DND-41 (cell line): ENCODE measurements at regions not wholly inside any gene's neighbourhood (a gene's known extent, or its start where the extent isn't known, plus 50 kb on each side); places are given as distances from the start of the nearest gene placed in this dataset.

Experiments
- ATAC-seq: fragments of 200-7000 bp; cut with Tn5 transposase; 3 replicates; pipeline ENCODE4 v1.9.1; 2021; ENCODE audit warnings: low read depth; ENCODE audit not compliant: insufficient read depth
- DNase-seq: peaks from one replicate; pipeline ENCODE4 v3.0.0-alpha.2; 2020
- H2AFZ ChIP-seq: 2 replicates; pipeline ENCODE4 v1.6.0; 2012; ENCODE audit warnings: low read depth, low read length
- H3K27ac ChIP-seq: 2 replicates; pipeline ENCODE4 v1.5.1; 2012; ENCODE audit warnings: low read length, inconsistent platforms
- H3K27me3 ChIP-seq: fragments of 200-600 bp; sonication (generic); 2 replicates; pipeline ENCODE4 v1.6.0; 2012; ENCODE audit warnings: low read length, mild to moderate bottlenecking, inconsistent platforms; ENCODE audit not compliant: insufficient read depth, poor library complexity
- H3K36me3 ChIP-seq: 2 replicates; pipeline ENCODE4 v1.5.1; 2012; ENCODE audit warnings: low read length, inconsistent platforms; ENCODE audit not compliant: insufficient read depth
- H3K4me1 ChIP-seq: 2 replicates; pipeline ENCODE4 v1.5.1; 2012; ENCODE audit warnings: mild to moderate bottlenecking, low read length; ENCODE audit not compliant: insufficient read depth
- H3K4me2 ChIP-seq: 2 replicates; pipeline ENCODE4 v1.6.0; 2012; ENCODE audit warnings: mild to moderate bottlenecking, moderate library complexity, low read length, inconsistent platforms; ENCODE audit not compliant: insufficient read depth
- H3K4me3 ChIP-seq, 2 experiments: fragments of 200-600 bp in 1 of 2; shearing (Covaris generic) in 1 of 2; 2 replicates each; pipeline ENCODE4 v1.5.1; 2012 to 2016; ENCODE audit warnings: inconsistent platforms in 2 of 2, low read length in 2 of 2, mild to moderate bottlenecking in 2 of 2, low read depth in 1 of 2, moderate library complexity in 1 of 2
- H3K79me2 ChIP-seq: 2 replicates; pipeline ENCODE4 v1.6.0; 2012; ENCODE audit warnings: low read length, inconsistent platforms; ENCODE audit not compliant: insufficient read depth
- H3K9ac ChIP-seq: 2 replicates; pipeline ENCODE4 v1.6.0; 2012; ENCODE audit warnings: low read depth, mild to moderate bottlenecking, inconsistent platforms, low read length, moderate library complexity
- H3K9me3 ChIP-seq: 2 replicates; pipeline ENCODE4 v1.5.1; 2012; ENCODE audit warnings: low read length, moderate library complexity, mild to moderate bottlenecking, inconsistent platforms; ENCODE audit not compliant: insufficient read depth, severe bottlenecking
- H4K20me1 ChIP-seq: 2 replicates; pipeline ENCODE4 v1.6.0; 2012; ENCODE audit warnings: low read length; ENCODE audit not compliant: insufficient read depth
- CTCF ChIP-seq: IDR thresholded peaks from 2 replicates; pipeline ENCODE4 v1.5.1; 2012; ENCODE audit warnings: borderline replicate concordance, low read length, moderate library complexity, mild to moderate bottlenecking; ENCODE audit not compliant: poor library complexity, severe bottlenecking; ENCODE audit errors: extremely low read depth
- EZH2 ChIP-seq: IDR thresholded peaks from 3 replicates; pipeline ENCODE4 v1.6.1; 2012; ENCODE audit warnings: borderline replicate concordance, low read depth, mild to moderate bottlenecking, moderate library complexity, low read length, inconsistent platforms; ENCODE audit not compliant: severe bottlenecking

GRCh38 chrX:17990532-17990931 lies 129.4 kb upstream of the RAI2 start:
- no peaks in the 10 kb centered on the region for H3K79me2 ChIP-seq
- no peak for TF ChIP-seq CTCF
- no peak overlapping the region for H3K4me3 ChIP-seq
- H4K20me1 ChIP-seq: no peaks in the 10 kb centered on the region
- no peak for ATAC-seq
- H3K4me1 ChIP-seq: 0 out of 2 replicates have a peak, but pooled peaks cover 2% of the 10 kb centered on the region
- no peak for DNase-seq
- H3K9me3 ChIP-seq: no peaks in the 10 kb centered on the region
- no peak overlapping the region for H3K27ac ChIP-seq
- H2AFZ ChIP-seq: no peak overlapping the region
- H3K9ac ChIP-seq: no peak overlapping the region
- no peaks in the 10 kb centered on the region for H3K27me3 ChIP-seq
- no peaks in the 10 kb centered on the region for H3K36me3 ChIP-seq
- H3K4me2 ChIP-seq: no peak overlapping the region

GRCh38 chrX:17987783-17988182 lies 126.7 kb upstream of the RAI2 start:
- H3K9me3 ChIP-seq: no peaks in the 10 kb centered on the region
- H4K20me1 ChIP-seq: no peaks in the 10 kb centered on the region
- no peaks in the 10 kb centered on the region for H3K27me3 ChIP-seq
- DNase-seq (peak; percentile 4), ATAC-seq (peak; percentile 73)
- H3K4me1 ChIP-seq: 0 out of 2 replicates have a peak, but pooled peaks cover 2% of the 10 kb centered on the region
- no peak for TF ChIP-seq EZH2
- no peak for TF ChIP-seq CTCF
- no peak overlapping the region for H3K4me3 ChIP-seq
- H3K79me2 ChIP-seq: no peaks in the 10 kb centered on the region
- no peak overlapping the region for H3K27ac ChIP-seq
- no peak overlapping the region for H2AFZ ChIP-seq
- H3K4me2 ChIP-seq: no peak overlapping the region
- no peak overlapping the region for H3K9ac ChIP-seq
- no peaks in the 10 kb centered on the region for H3K36me3 ChIP-seq

GRCh38 chrX:17986977-17987376 lies 125.9 kb upstream of the RAI2 start:
- no peak for ATAC-seq
- no peaks in the 10 kb centered on the region for H3K36me3 ChIP-seq

More at GRCh38 chrX:17986977-17987376, 125.9 kb upstream of the RAI2 start:
- no peak overlapping the region for H3K27ac ChIP-seq
- 0 out of 2 replicates have a peak, but pooled peaks cover 2% of the 10 kb centered on the region for H3K4me1 ChIP-seq
- TF ChIP-seq CTCF (no peak), EZH2 (no peak)
- no peaks in the 10 kb centered on the region for H3K9me3 ChIP-seq
- no peak overlapping the region for H2AFZ ChIP-seq
- no peak overlapping the region for H3K4me2 ChIP-seq
- no peaks in the 10 kb centered on the region for H3K79me2 ChIP-seq
- H3K9ac ChIP-seq: no peak overlapping the region
- no peak overlapping the region for H3K4me3 ChIP-seq
- H3K27me3 ChIP-seq: no peaks in the 10 kb centered on the region
- no peak for DNase-seq
- no peaks in the 10 kb centered on the region for H4K20me1 ChIP-seq
